ENCODE measurements at regions not wholly inside any gene's neighbourhood (a gene's known extent, or its start where the extent isn't known, plus 50 kb on each side); places are given as distances from the start of the nearest gene placed in this dataset.
"Not testable (repeated sequence)": the region's sequence is repeated elsewhere in the genome, so short reads cannot be mapped to it uniquely, and the experiment has no call there.

- TF ChIP-seq, protein P1, sequence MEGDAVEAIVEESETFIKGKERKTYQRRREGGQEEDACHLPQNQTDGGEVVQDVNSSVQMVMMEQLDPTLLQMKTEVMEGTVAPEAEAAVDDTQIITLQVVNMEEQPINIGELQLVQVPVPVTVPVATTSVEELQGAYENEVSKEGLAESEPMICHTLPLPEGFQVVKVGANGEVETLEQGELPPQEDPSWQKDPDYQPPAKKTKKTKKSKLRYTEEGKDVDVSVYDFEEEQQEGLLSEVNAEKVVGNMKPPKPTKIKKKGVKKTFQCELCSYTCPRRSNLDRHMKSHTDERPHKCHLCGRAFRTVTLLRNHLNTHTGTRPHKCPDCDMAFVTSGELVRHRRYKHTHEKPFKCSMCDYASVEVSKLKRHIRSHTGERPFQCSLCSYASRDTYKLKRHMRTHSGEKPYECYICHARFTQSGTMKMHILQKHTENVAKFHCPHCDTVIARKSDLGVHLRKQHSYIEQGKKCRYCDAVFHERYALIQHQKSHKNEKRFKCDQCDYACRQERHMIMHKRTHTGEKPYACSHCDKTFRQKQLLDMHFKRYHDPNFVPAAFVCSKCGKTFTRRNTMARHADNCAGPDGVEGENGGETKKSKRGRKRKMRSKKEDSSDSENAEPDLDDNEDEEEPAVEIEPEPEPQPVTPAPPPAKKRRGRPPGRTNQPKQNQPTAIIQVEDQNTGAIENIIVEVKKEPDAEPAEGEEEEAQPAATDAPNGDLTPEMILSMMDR (IDR thresholded peaks at IDR 0.05; ENCODE audit: low read depth, low read length): not testable (repeated sequence)
- TF ChIP-seq MAX (IDR thresholded peaks at IDR 0.05; ENCODE audit: low read depth, low read length); POLR2A (IDR thresholded peaks at IDR 0.05; ENCODE audit: extremely low read depth, insufficient read length); MYC (IDR thresholded peaks at IDR 0.05; ENCODE audit: low read depth, low read length): not testable (repeated sequence)
Observed at GRCh38 chr16:26596033-26596432, 470.7 kb upstream of the C16orf82 start.
